ENCODE measurements at regions not wholly inside any gene's neighbourhood (a gene's known extent, or its start where the extent isn't known, plus 50 kb on each side); places are given as distances from the start of the nearest gene placed in this dataset.

DNA sequence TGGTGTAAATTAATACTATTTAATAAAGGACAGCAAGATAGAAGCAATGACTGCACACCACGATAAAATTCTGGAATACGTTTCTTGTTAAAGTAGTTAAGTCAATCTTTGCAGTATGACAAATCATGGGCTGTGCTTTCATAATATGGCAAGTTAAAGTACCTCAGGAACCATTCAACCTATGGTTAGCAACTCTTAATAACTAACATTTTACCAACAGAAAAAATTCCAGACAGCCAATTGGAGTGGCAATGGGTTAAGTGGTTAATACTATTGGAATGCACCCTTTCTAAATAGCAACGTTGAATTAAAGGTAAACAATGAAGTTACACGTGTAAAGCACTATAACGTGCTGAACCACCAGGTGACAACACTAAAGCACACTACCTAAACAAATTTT lies 72.4 kb upstream of the ZCCHC13 start:
- Histone ChIP-seq H3K4me2 (ENCODE audit: insufficient read depth, low read length) (no peak overlapping the region), H3K9ac (ENCODE audit: low read depth, low read length) (no peak overlapping the region), H2AFZ (ENCODE audit: low read depth, low read length) (no peak overlapping the region), H3K27ac (ENCODE audit: low read length) (no peak overlapping the region), H3K79me2 (ENCODE audit: insufficient read depth, low read length) (peaks cover 7% of the 10 kb centered on the region; the same call in 1 of the 2 replicates), H3K9me3 (ENCODE audit: insufficient read depth, low read length, severe bottlenecking) (no peaks in the 10 kb centered on the region), H3K4me1 (ENCODE audit: insufficient read depth, low read length) (no peaks in the 10 kb centered on the region), H3K4me3 (ENCODE audit: low read depth in 1 of 2, low read length in 2 of 2) (no peak overlapping the region), H4K20me1 (ENCODE audit: insufficient read depth, low read length) (no peaks in the 10 kb centered on the region), H3K36me3 (ENCODE audit: insufficient read depth, low read length) (peaks cover 16% of the 10 kb centered on the region; the same call in 1 of the 2 replicates), H3K27me3 (ENCODE audit: insufficient read depth, low read length, poor library complexity) (no peaks in the 10 kb centered on the region)
- TF ChIP-seq EZH2 (IDR thresholded peaks at IDR 0.05; ENCODE audit: borderline replicate concordance, low read depth, low read length, severe bottlenecking): no peak
- TF ChIP-seq, protein P1, sequence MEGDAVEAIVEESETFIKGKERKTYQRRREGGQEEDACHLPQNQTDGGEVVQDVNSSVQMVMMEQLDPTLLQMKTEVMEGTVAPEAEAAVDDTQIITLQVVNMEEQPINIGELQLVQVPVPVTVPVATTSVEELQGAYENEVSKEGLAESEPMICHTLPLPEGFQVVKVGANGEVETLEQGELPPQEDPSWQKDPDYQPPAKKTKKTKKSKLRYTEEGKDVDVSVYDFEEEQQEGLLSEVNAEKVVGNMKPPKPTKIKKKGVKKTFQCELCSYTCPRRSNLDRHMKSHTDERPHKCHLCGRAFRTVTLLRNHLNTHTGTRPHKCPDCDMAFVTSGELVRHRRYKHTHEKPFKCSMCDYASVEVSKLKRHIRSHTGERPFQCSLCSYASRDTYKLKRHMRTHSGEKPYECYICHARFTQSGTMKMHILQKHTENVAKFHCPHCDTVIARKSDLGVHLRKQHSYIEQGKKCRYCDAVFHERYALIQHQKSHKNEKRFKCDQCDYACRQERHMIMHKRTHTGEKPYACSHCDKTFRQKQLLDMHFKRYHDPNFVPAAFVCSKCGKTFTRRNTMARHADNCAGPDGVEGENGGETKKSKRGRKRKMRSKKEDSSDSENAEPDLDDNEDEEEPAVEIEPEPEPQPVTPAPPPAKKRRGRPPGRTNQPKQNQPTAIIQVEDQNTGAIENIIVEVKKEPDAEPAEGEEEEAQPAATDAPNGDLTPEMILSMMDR (IDR thresholded peaks at IDR 0.05; ENCODE audit: borderline replicate concordance, extremely low read depth, low read length, poor library complexity, severe bottlenecking): no peak
- DNase-seq (no peak), ATAC-seq (ENCODE audit: insufficient read depth, low read depth) (no peak)

- no peak for TF ChIP-seq EZH2 (IDR thresholded peaks at IDR 0.05; ENCODE audit: borderline replicate concordance, low read depth, low read length, severe bottlenecking)
- TF ChIP-seq, protein P1 (IDR thresholded peaks at IDR 0.05; ENCODE audit: borderline replicate concordance, extremely low read depth, low read length, poor library complexity, severe bottlenecking): no peak
- no peaks in the 10 kb centered on the region for H4K20me1 ChIP-seq (ENCODE audit: insufficient read depth, low read length)
- ATAC-seq (ENCODE audit: insufficient read depth, low read depth): no peak
- no peak overlapping the region for H3K4me2 ChIP-seq (ENCODE audit: insufficient read depth, low read length)
- H3K79me2 ChIP-seq (ENCODE audit: insufficient read depth, low read length): peaks cover 8% of the 10 kb centered on the region
- H3K27me3 ChIP-seq (ENCODE audit: insufficient read depth, low read length, poor library complexity): no peaks in the 10 kb centered on the region
- H2AFZ ChIP-seq (ENCODE audit: low read depth, low read length): no peak overlapping the region
- H3K4me3 ChIP-seq (ENCODE audit: low read depth in 1 of 2, low read length in 2 of 2): no peak overlapping the region
- no peaks in the 10 kb centered on the region for H3K9me3 ChIP-seq (ENCODE audit: insufficient read depth, low read length, severe bottlenecking)
- no peak overlapping the region for H3K9ac ChIP-seq (ENCODE audit: low read depth, low read length)
- DNase-seq: no peak
- H3K36me3 ChIP-seq (ENCODE audit: insufficient read depth, low read length): peaks cover 22% of the 10 kb centered on the region; the same call in 1 of the 2 replicates
- H3K27ac ChIP-seq (ENCODE audit: low read length): no peak overlapping the region
- no peaks in the 10 kb centered on the region for H3K4me1 ChIP-seq (ENCODE audit: insufficient read depth, low read length)
Observed at GRCh38 chrX:74230094-74230493, 73.9 kb upstream of the ZCCHC13 start.

GRCh38 chrX:74225111-74225510 lies 78.9 kb upstream of the ZCCHC13 start:
- H3K9ac ChIP-seq (ENCODE audit: low read depth, low read length): no peak overlapping the region
- no peak for ATAC-seq (ENCODE audit: insufficient read depth, low read depth)
- no peaks in the 10 kb centered on the region for H3K4me1 ChIP-seq (ENCODE audit: insufficient read depth, low read length)

More at GRCh38 chrX:74225111-74225510, 78.9 kb upstream of the ZCCHC13 start:
- Histone ChIP-seq H3K36me3 (ENCODE audit: insufficient read depth, low read length) (peaks cover 28% of the 10 kb centered on the region; the same call in 1 of the 2 replicates), H3K27ac (ENCODE audit: low read length) (no peak overlapping the region), H3K4me2 (ENCODE audit: insufficient read depth, low read length) (no peak overlapping the region), H3K27me3 (ENCODE audit: insufficient read depth, low read length, poor library complexity) (no peaks in the 10 kb centered on the region), H2AFZ (ENCODE audit: low read depth, low read length) (no peak overlapping the region), H3K79me2 (ENCODE audit: insufficient read depth, low read length) (peaks cover 4% of the 10 kb centered on the region), H4K20me1 (ENCODE audit: insufficient read depth, low read length) (no peaks in the 10 kb centered on the region), H3K9me3 (ENCODE audit: insufficient read depth, low read length, severe bottlenecking) (no peaks in the 10 kb centered on the region), H3K4me3 (ENCODE audit: low read depth in 1 of 2, low read length in 2 of 2) (no peak overlapping the region)
- no peak for DNase-seq
- TF ChIP-seq EZH2 (IDR thresholded peaks at IDR 0.05; ENCODE audit: borderline replicate concordance, low read depth, low read length, severe bottlenecking): no peak
- TF ChIP-seq, protein P1 (IDR thresholded peaks at IDR 0.05; ENCODE audit: borderline replicate concordance, extremely low read depth, low read length, poor library complexity, severe bottlenecking): no peak
